Coronary artery (tissue), 2 donors: ENCODE measurements at regions not wholly inside any gene's neighbourhood (a gene's known extent, or its start where the extent isn't known, plus 50 kb on each side); places are given as distances from the start of the nearest gene placed in this dataset.

Source experiments
- DNase-seq: peaks from one replicate; pipeline ENCODE4 v3.0.0-alpha.2; 2017; ENCODE audit warnings: low spot score
- H3K27ac ChIP-seq, 2 donors: fragments of 200-600 bp; sonication (generic); one replicate each; pipeline ENCODE4 v1.5.1; 2016 to 2019
- H3K4me3 ChIP-seq: fragments of 200-600 bp; sonication (generic); 2 replicates; pipeline ENCODE4 v1.5.1; 2016; ENCODE audit warnings: mild to moderate bottlenecking, moderate library complexity
- CTCF ChIP-seq: fragments of 200-600 bp; sonication (generic); IDR thresholded peaks from one replicate; pipeline ENCODE4 v1.5.1; 2019; ENCODE audit warnings: antibody characterized with exemption

- no peak for DNase-seq
- TF ChIP-seq CTCF: no peak
- H3K27ac ChIP-seq: no peak overlapping the region
- no peak overlapping the region for H3K4me3 ChIP-seq
These were observed 220.0 kb upstream of the ZBED5 start for GRCh38 chr11:11077898-11078297.

- H3K27ac ChIP-seq: no peak overlapping the region
- DNase-seq: no peak
- no peak overlapping the region for H3K4me3 ChIP-seq
- TF ChIP-seq CTCF: no peak
These were observed 219.0 kb upstream of the ZBED5 start for GRCh38 chr11:11076879-11077278.

GRCh38 chr11:11076276-11076675 is 218.4 kb upstream of the ZBED5 start:
- no peak overlapping the region for H3K4me3 ChIP-seq

GRCh38 chr11:11075515-11076171 is 217.8 kb upstream of the ZBED5 start:
- TF ChIP-seq CTCF: no peak
- no peak for DNase-seq
- no peak overlapping the region for H3K4me3 ChIP-seq
- no peak overlapping the region for H3K27ac ChIP-seq

More at GRCh38 chr11:11076276-11076675, 218.4 kb upstream of the ZBED5 start:
- TF ChIP-seq CTCF: no peak
- H3K27ac ChIP-seq: no peak overlapping the region
- DNase-seq: no peak

DNA sequence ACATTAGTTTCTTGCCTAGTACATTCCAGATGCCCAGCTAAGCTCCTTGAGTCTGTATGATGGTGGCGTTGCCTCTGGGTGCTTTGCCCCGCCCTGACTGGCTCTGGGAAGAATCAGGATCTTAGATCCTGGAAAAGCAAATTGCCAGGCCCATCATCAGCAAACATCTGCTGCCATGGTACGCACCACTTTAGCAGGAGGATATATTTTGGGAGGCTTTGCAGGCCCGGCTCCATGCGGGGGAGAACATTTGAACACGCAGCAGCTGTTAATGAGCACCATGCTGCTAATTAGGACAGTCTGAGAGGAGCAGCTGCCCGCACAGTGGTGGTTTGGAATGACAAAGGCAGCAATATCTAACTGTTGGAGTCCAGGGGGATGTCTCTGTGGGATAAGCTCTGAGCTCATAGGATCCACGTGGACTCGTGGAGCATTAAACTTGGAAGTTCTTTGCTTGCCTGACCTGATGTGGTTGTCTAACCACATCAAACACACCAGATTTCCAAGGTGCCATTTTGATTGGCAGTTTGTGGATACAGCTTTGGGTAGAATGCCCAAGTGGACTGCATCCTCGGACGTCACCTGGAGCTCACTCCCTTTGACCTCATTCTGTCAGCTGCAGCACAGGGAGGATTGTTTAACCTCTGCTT is 217.0 kb upstream of the ZBED5 start:
- DNase-seq: no peak
- TF ChIP-seq CTCF: no peak
- Histone ChIP-seq H3K27ac (no peak overlapping the region), H3K4me3 (no peak overlapping the region)

DNA sequence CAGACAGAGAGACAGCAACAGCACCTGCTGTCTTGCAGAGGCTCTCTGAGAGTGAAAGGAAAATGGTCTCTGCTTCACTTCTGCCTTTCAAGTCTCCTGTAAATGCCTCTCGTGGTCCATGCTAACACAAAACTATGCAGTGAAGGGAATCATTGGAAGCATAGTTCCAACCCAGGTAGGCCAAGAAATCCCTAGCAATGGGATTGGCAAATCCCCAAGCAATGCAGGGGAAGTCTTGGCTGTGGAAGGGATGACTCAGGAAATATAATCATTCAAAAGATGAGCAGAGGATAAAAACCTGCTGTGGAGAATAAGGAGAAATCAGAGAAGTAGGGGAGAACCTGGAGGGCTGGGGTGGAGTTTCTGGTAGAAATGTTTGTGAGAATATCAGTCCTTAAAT is 216.1 kb upstream of the ZBED5 start:
- no peak for DNase-seq
- H3K4me3 ChIP-seq: no peak overlapping the region
- no peak overlapping the region for H3K27ac ChIP-seq
- TF ChIP-seq CTCF: no peak

GRCh38 chr11:11072067-11072466 is 214.2 kb upstream of the ZBED5 start:
- TF ChIP-seq CTCF: no peak
- H3K27ac ChIP-seq: no peak overlapping the region
- no peak overlapping the region for H3K4me3 ChIP-seq
- no peak for DNase-seq
